AG09319 (cell line): ENCODE measurements at regions not wholly inside any gene's neighbourhood (a gene's known extent, or its start where the extent isn't known, plus 50 kb on each side); places are given as distances from the start of the nearest gene placed in this dataset.

Experiments
- DNase-seq: peaks from one replicate; pipeline ENCODE4 v3.0.0-alpha.2; 2010; ENCODE audit warnings: low read depth; ENCODE audit errors: extremely low read depth
- TF ChIP-seq, protein P1 (sequence below): IDR thresholded peaks from 2 replicates; pipeline ENCODE4 v1.5.1; 2011; ENCODE audit warnings: low read depth, mild to moderate bottlenecking, inconsistent platforms, low read length, moderate library complexity

DNA sequence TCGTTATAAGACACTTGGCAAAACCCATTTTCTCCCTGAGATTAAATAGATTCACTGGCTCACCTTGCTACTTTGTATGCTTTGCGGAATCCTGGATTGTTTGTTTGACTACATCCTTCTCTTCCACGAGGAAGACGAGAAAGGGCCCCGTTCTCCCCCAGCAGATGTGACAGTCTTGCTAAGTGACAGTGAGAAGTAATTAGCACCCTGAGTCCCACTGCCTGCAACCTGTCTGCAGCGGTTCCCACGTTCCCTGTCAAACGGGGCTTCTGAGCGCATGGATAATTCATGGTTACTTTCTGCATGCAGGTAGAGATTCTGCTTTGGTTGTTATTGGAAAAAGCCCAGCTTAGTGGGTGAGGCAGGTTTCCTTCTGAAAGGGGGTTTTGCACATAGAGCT, 163.7 kb downstream of the CDH26 start:
- TF ChIP-seq, protein P1, sequence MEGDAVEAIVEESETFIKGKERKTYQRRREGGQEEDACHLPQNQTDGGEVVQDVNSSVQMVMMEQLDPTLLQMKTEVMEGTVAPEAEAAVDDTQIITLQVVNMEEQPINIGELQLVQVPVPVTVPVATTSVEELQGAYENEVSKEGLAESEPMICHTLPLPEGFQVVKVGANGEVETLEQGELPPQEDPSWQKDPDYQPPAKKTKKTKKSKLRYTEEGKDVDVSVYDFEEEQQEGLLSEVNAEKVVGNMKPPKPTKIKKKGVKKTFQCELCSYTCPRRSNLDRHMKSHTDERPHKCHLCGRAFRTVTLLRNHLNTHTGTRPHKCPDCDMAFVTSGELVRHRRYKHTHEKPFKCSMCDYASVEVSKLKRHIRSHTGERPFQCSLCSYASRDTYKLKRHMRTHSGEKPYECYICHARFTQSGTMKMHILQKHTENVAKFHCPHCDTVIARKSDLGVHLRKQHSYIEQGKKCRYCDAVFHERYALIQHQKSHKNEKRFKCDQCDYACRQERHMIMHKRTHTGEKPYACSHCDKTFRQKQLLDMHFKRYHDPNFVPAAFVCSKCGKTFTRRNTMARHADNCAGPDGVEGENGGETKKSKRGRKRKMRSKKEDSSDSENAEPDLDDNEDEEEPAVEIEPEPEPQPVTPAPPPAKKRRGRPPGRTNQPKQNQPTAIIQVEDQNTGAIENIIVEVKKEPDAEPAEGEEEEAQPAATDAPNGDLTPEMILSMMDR = no peak
- DNase-seq = no peak

DNA sequence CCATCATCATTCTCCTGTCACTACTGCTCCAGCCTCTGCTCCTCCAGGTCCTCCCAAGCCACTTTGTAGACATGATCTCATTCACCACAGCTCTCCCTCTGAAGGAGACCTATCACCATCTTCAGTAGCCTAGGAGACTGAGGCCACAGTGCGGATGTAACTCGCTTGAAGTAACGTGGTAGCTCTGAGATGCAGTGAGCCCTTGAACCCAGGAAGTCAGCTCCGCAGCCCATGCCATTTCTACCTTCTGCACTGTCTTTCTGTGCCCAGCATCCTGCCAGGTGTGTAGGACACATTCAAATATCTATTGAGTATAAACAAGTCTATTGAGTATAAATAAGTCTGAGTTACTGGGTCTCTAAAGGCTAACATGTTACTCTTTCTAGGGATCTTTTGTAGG, 164.4 kb downstream of the CDH26 start:
- no peak for DNase-seq
- TF ChIP-seq, protein P1 = no peak

GRCh38 chr20:60123096-60123495, 164.9 kb downstream of the CDH26 start:
- TF ChIP-seq, protein P1 = no peak
- no peak for DNase-seq

GRCh38 chr20:60123652-60124051, 165.4 kb downstream of the CDH26 start:
- no peak for DNase-seq
- TF ChIP-seq, protein P1 = no peak

GRCh38 chr20:60124776-60125381, 166.7 kb downstream of the CDH26 start:
- TF ChIP-seq, protein P1 = no peak
- DNase-seq = no peak

- TF ChIP-seq, protein P1 = no peak
Observed at GRCh38 chr20:60125513-60125912, 167.3 kb downstream of the CDH26 start.

DNA sequence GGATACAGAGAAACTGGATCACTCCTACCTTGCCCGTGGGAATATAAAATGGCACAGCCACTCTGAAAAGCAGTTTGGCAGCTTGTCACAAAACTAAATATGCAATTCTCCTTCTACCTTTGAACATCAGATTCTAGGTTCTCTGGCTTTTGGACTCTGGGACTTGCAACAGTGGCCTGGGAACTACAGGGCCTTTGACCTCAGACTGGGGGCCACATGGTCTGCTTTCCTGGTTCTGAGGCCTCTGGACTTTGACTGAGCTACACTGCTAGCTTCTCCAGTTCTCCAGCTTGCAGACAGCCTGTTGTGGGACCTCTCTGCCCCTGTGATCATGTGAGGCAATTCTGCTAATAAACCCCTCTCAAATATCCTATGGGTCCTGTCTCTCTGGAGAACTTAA, 168.8 kb downstream of the CDH26 start:
- TF ChIP-seq, protein P1 = no peak
- DNase-seq = no peak

More at GRCh38 chr20:60125513-60125912, 167.3 kb downstream of the CDH26 start:
- DNase-seq = no peak
